Retina (tissue), 1 donor: ENCODE measurements at regions not wholly inside any gene's neighbourhood (a gene's known extent, or its start where the extent isn't known, plus 50 kb on each side); places are given as distances from the start of the nearest gene placed in this dataset.
"Not testable (repeated sequence)": the region's sequence is repeated elsewhere in the genome, so short reads cannot be mapped to it uniquely, and the experiment has no call there.

Source experiments
- DNase-seq: peaks from one replicate; pipeline ENCODE4 v3.0.0-alpha.2; 2016

DNA sequence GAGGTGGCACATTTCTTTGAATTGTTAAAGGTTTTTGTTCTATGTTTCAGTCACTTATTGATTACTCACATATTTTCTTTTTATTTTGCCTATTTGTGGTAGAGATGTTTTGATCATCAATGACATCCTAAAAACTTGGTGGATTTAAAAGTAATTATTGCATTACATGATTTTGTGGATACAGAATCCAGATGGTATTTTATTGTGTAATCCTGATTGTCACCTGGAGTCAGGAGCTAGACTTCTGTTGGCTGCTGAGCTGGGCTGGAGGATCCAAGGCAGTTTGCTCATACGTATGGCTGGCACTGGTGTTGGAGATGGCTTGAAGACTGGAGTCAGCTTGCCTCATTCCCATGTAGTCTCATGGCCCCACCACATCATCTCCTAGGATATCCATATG is 1009.6 kb upstream of the PCDH7 start:
- DNase-seq: no peak

DNA sequence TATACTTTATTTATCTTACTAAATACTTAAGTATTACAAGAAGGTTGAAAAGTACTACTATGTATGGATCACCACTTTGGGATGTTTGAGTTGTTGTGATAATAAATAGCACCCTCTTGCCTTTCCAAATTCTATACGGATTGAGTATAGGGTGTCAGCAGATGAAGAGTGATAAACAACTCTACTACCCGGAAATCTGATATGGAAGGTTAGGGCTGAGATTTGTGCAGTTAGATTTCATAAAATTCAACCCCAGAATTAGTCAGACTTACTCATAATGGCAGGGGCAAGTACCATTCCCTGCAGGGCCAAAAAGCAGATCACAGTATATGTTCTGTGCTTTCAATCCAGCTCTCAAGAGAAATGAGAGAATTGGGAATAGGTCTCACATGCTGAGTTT is 1008.9 kb upstream of the PCDH7 start:
- DNase-seq: no peak

DNA sequence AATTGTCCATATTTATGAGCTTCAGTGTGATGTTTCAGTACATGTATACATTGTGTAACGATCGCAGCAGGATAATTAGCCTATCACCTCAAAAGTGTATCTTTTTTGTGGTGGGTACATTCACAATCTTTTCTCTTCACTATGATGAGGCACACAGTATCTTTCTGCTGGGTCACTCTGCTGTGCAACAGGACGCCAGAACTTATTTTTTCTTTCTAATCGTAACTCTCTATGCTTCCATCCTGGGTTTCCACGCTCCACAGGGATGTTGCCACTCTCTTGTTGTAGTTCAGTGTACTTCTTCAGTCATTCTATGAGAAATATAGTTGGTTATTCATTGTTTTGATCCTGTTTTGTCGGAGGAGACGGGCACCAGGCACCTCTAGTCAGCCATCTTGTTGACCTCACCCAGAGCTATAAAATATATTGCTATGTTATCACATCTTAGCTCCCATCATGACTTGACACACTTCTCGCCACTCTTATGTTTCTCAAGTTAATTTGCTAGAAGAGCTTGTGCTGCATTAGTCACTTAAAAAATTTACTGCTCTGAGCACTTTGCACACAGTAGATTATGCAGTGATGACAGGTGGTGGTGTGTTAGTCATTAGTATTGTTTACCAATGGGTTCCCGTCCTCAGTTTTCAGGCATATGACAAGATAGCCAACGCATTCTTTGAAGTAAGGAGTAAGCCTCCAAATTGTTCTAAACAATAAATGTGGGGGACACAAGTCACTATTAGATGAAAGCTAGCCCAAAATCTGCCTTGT is 1002.7 kb upstream of the PCDH7 start:
- no peak for DNase-seq

DNA sequence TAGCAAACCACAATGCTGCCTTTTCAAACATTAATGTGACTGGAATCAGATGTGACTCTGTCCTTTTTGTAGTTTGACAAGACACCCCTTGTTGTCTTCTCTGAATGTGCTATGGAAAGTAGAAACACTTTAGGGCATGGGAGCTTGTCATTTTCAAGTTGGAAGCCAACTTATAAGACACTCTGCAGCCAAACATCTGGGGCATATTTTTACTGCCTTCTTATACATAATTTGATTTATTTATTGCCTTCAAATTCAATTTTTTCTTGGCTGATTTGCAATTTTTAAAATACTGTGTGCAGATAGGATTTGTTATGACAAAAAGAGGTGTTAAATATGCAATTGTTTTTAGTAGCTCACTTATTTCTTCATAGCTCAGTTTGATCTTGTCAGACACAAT is 1002.0 kb upstream of the PCDH7 start:
- DNase-seq: no peak

DNA sequence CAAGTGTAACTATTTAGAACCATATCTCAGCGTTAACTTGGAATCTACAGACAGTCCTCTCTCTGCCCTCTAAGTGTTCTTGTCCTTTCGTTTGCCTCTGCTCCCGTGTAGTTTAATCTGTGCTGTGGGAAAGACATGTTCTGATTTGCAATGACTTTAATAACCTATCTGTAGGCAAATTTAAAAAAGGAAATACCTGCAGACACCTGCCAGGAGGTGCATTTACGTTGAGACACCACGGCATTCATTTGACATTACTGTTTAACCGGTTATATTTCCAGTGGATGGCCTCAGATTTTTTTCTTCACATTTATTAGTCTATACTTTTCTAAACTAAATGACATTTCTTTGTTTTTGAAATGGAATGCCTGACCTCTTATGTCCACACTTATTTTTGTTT is 997.9 kb upstream of the PCDH7 start:
- DNase-seq: no peak

DNA sequence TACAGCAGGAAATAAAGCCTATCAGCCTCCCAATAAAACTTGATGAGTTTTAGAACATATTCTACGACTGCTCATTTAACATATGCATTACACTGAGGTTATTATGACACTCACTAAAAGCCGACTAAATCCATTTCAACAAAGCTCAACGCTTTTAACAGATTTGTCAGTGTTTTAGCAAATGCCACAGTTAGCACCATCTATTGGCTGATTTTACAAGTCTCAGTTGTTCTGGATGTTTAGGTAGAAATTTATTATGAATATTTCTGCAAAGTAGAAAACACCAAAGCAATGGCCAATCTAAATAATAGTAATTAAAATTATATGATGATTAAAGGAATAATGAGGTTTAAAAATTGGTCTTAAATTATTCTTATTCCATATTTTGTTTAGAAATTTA is 993.2 kb upstream of the PCDH7 start:
- no peak for DNase-seq

DNA sequence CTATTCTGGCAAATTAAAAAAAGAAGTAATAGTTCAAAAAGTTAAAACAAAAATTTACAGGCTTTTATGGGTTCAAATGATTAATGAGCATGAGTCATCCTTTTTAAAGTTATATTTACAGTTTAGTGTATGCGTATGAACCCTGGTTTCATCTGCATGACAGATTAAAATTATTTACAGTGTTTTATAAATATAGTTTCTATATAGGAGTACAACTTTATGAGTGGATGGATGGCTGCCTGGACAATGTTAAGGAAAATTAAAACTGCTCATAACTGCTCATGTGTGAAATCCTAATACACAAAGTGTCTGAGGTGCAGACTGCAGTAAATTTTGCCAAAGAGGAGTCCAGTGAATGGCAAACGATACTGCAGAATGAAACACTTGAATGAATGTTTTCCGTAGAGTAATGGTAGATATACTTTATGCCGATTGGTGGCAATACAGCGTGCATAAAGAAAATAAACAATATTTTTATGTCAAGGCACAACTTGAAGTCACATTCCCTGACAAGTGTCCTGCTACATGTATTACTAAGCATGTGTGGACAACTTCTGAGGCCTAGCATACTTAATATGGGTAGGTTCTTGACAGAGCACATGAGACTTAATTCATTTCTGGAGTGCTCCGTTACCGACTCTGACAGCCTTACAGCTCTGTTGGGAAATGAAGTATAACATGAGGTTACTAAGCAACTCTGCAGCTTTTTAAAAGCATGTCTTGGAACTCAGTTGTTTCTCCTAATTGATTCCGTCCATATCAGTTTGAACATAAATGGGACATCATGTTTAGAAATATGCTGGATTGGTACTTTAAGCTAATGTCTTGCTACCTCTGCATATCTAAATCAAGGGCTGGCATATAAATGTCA is 985.6 kb upstream of the PCDH7 start:
- peak; percentile 1 for DNase-seq

DNA sequence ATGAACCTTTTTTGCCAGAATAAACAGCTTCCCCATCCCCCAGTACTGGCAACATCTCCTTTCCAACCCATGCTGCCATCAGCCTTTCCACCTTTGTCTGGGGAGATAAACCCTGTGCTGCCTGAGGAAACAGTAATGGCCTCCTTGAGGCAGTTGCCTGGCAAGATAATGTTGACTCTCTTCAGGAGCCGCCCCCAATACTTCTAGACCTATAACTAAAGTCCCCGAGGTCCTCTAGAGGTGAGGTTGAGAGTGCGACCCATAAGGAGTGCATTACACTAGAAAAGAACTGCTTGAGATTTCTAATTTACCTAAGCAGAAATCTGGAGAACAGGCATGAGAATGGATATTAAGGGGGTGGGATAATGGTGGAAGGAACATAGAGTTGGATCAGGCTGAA is 963.2 kb upstream of the PCDH7 start:
- DNase-seq: no peak

DNA sequence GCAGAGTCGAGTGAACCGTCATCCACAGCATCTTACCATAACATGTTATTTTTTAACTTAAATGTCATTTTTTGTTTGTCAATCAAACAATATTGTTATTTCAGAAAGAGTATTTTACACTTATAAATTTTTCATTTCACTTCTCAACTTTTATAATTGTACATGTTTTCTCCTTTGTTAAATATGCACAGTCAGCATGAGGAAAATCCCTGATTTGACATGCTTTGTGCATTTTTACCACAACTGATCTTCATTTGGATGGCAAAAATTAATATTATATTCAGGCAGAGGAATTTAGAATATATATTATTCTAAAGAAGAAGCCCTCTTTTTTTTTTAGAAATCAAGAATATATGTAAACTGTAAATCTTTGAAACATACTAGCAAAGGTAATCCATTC is 958.0 kb upstream of the PCDH7 start:
- DNase-seq: no peak

DNA sequence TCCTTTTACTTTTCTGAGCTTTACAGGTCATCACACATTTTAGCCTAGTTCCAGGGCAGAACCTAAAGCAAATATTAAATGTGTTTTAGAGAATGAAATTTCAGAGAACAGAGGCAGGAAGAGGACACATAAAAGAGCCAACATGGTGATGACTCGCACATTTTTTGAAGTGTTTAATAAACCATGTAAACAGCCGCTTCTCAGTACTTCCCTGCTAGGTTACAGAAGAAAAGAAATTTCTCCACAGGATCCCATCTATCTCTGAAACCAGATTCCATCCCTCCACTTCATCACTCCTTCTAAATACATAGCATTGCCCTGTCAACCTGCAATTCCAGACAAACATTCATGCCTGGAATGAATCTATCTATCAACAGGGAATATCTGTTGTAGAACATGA is 949.5 kb upstream of the PCDH7 start:
- no peak for DNase-seq

DNA sequence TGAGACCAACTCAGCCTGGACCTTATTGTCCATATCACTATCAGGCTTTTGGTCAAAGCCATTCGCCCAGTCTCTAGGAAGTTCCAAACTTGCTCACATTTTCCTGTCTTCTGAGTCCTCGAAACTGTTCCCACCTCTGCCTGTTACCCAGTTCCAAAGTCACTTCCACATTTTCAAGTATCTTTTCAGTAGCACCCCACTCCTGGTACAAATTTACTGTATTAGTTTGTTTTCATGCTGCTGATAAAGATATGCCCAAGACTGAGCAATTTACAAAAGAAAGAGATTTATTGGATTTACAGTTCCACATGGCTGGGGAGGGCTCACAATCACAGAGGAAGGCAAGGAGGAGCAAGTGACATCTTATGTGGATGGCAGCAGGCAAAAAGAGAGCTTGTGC is 932.0 kb upstream of the PCDH7 start:
- DNase-seq: not testable (repeated sequence)

DNA sequence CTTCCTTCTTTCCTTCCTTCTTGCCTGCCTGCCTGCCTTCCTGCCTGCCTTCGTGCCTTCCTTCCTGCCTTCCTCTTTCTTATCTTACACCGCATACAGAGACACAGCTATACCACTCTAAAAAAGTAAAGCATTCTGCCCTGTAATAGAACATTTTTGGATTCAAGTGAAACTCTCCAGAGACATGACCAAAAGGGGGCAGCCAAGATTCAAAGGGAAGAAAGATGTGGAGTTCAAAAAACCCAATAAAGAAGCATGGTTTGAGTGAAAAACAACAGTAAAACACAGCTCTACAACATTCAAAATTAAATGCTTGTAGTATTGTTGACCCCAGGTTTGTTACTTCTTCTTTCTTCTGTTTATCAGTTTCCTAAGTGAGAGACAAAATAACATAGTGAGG is 914.9 kb upstream of the PCDH7 start:
- no peak for DNase-seq

DNA sequence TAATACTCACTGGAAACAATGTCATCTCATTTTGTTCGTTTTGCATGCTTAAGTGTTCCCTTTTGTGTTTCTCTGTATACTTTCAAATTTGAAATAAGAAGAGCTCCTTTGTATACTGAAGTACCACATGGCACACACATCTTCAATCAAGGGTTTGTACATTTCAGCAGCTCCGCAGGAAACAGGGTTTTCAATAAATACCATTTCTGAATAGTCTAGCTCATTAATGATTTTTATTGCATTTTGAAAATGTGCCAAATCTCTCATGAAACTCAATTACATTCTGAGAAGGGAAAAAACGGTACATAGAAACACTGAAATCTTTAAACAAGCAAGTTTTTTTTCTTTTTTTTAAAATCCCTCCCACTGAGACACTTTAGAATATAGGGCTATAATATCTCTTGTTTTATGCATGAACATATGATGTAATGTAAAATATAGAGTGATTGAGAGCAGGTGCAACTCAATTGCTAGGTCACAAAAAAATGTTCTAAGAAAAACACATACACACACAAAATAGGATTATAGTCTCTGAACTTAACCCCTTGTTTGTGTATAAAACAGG is 914.2 kb upstream of the PCDH7 start:
- no peak for DNase-seq

DNA sequence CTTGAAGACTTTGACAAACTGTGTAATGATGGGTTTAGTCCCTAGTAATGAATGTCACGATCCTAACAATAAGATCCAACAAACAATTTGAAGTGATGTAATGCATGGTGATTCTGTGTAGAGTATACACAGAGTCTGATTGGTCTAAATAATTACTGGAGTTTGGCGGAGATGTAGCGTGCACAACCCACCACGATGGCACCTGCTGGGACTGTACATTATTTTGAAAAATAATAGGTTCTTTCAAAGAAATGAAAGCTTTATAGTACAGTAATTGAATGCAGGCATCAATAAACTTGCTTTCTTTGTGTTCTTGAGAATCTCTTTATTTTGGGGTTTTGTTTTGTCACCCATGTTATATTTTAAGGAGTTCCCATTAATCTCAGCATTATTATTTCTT is 902.2 kb upstream of the PCDH7 start:
- DNase-seq: no peak

DNA sequence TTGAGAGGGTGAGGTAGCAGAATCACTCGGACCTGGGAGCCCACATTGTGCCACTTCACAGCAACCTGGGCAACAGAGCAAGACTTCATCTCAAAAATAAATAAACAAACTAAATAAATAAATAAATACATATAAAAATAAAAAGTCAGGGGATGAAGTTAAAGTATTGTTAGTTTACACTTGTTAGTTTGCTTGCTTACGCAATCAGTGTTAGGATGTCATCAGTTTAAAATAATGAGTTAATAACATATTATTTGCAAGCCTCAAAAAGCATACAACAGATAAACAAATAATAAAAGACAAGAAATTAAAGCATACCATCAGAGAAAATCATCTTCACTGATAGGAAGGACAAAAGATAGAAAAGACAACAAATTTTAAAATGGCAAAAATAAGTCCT is 891.1 kb upstream of the PCDH7 start:
- no peak for DNase-seq

DNA sequence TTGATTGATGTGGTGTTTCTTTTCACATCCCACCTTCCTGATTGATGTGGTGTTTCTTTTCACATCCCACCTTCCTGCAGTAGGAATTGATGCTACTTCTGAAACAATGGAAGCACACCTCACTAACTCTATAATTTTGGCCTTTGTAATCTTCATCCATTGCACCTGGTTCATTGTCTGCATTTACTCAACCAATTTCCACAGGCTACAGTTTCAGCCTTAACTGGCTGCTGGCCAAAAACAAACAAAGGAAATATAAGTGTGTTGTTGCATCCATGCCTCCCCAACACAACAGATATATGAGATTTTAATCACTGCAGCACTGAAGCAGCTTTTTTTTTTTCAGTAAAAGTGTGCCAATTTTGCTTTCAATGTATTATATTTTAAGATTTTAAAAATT is 867.6 kb upstream of the PCDH7 start:
- DNase-seq: no peak

DNA sequence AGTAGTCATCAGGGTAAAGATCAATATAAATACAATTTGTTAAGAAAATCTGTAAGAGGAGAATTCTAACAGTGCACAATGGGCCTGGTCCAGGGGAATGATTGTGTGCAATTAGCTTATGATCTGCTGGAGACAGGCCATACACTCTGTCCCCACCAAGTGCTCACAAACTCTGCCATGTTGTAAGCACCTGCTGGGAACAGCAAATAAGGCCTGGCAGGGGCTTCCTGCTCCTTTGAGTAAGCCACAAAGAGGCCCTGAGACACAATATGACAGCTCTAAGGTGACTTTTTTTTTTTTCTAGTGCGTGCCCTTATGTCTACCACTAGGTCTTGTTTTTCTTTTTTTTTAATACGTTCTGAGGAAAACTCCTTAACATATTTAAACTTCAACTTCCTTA is 866.3 kb upstream of the PCDH7 start:
- DNase-seq: no peak

DNA sequence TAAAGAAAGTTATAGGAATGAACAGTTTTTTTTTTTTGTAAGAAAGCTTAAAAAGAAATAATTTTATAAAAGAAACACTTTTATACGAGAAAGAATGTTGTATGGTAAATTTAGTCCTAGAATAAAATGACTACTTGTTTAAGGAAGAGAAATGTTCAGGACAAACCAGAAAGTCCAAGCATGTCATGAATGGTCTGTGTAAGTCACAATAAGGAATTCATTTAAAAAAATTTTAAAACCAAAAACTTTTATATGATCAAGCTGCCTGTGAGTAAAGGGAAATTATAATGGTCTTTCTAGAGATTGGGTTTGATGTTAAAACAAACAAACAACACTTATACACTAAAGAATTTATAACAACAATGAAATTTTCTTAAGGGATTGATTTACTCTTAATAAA is 858.9 kb upstream of the PCDH7 start:
- no peak for DNase-seq

DNA sequence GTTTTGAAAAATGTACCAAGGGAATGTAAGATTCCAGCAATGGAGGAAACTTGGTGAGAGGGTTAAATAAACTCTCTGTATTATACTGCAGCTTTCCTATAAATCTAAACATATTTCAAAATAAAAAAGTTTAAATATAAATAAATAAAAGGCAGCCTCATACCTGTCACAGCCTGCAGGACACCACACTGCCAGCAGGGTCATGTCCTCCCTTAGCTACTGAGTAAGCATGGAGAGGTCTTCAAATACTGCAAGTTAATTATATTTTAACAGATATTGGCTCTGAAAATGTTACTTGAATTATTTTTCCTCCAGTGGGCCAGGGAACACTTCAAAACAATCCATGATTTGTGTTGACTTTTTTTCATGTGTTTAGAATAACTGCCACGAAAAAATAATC is 852.8 kb upstream of the PCDH7 start:
- DNase-seq: no peak

DNA sequence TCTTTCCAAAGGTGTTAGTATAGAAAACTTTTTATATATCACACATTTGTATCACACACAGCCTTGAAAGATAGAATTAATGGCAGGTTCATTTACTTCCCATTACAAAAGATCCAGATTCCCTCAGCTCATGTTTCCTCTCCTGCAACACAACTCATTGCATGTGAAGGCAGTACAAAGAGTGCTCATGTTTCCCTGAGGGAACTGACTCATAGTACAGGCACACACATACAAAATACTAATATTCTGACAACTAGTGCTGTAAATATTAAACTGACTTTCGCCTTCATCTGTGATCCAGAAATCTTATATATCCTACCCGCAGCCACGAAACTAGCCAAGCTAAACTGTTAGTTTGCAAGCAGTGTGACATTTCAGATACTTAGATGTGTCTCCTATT is 819.8 kb upstream of the PCDH7 start:
- DNase-seq: no peak

DNA sequence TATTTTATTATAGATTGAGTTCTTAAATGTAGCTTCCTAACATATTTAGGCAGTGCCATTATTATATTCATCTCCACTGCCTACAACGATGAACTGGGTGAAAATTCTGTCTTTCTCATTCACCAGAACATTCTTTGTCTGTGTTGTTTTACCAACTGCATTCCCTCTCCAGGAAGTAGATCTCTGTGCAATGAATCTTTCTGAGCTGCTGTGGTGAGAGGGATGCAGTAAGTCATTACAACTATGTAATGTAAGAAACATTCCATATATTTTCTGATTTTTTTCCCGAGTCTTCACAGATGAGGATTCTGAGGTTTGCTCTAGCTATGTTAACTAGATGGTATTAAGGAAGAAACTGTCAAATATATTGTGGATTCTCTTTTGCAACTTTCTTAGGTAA is 811.9 kb upstream of the PCDH7 start:
- no peak for DNase-seq

DNA sequence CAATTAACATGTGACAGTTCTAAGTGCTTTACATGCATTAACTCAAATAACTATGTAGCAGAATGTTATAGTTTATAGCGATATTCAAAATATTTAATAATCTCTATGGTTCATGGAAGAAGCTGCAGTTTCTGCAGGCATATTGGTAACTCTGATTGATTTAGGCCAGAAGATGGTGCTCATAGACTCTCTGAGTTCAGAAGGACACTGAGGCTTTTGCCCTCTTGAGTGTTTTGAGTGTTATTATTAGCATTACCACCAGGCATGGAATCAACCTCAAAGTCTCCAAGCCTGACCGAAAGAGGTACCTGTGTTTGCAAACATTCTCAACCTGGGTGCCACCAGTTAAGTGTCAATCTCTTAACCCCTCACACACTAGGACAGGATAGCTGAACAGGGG is 792.3 kb upstream of the PCDH7 start:
- no peak for DNase-seq

DNA sequence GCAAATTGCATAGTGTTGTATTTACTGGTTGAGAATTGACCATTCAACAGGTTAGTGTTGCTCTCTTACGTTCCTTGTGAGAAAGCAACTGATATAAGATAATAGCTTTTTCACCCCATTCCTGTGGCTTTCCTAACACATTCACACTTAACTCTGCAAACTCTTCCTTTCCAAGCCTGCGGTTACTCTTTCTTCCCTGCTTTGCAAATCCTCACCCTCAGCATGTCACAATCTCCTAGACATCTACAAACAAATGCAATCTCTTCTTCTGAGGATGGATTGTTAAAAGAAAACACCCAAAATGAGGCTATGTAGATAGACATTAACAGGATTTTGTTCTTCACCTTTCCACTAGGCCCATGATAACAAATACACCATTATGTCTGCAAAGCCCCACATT is 771.7 kb upstream of the PCDH7 start:
- no peak for DNase-seq

DNA sequence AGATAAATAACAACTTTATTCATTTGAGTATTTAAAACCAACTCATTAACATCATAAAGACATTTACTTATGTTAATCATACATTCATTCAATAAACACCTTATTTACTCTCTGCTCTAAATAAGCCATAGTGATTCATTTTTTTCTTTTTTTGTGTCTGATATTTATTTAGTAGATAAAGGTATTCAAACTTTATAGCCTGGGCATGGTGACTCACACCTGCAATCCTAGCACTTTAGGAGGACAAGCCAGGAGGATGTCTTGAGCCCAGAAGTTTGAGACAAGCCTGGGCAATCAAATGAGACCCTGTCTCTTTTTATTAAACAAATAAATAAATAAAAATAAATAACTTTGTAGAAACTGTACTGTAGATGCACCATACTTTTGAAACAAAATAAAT is 771.3 kb upstream of the PCDH7 start:
- DNase-seq: no peak
